Panc1 (cell line): ENCODE measurements at regions not wholly inside any gene's neighbourhood (a gene's known extent, or its start where the extent isn't known, plus 50 kb on each side); places are given as distances from the start of the nearest gene placed in this dataset.

ENCODE experiments used
- CTCF ChIP-seq: fragments of 450-650 bp; IDR thresholded peaks from 2 replicates; pipeline ENCODE4 v1.5.1; 2017; ENCODE audit warnings: mild to moderate bottlenecking
- POLR2AphosphoS5 ChIP-seq: IDR thresholded peaks from 2 replicates; pipeline ENCODE4 v1.6.1; 2012; ENCODE audit warnings: mild to moderate bottlenecking, low read depth, low read length, moderate library complexity
- SIN3A ChIP-seq: IDR thresholded peaks from 2 replicates; pipeline ENCODE4 v1.6.1; 2012; ENCODE audit warnings: low read depth, mild to moderate bottlenecking, low read length, moderate library complexity, borderline replicate concordance; ENCODE audit not compliant: insufficient read depth

DNA sequence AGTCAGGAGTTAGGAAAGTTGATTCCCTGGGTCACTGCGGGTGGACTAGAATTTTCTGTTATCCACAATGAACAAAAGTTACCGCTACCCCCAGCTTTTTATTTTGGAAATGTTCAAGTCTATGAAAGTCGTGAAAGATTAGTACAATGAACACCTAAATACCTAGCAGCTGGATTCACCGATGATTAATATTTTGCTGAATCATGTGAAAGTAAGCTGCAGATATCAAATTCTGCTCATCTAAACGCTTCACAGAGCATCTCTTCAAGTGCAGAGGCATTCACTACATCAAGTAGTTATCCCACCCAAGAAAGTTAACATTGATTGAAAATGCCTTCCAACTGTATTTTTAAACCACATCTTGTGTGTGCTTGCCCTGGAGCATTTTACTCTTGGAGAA, 729.0 kb upstream of the NR2F2 start:
- TF ChIP-seq CTCF (no peak), POLR2AphosphoS5 (no peak), SIN3A (no peak)
